GM12872 (cell line): ENCODE measurements at regions not wholly inside any gene's neighbourhood (a gene's known extent, or its start where the extent isn't known, plus 50 kb on each side); places are given as distances from the start of the nearest gene placed in this dataset.

Experiments used
- TF ChIP-seq, protein P1 (sequence below): IDR thresholded peaks from 3 replicates; pipeline ENCODE4 v1.5.1; 2011; ENCODE audit warnings: low read depth, mild to moderate bottlenecking, low read length, moderate library complexity; ENCODE audit not compliant: insufficient read depth

DNA sequence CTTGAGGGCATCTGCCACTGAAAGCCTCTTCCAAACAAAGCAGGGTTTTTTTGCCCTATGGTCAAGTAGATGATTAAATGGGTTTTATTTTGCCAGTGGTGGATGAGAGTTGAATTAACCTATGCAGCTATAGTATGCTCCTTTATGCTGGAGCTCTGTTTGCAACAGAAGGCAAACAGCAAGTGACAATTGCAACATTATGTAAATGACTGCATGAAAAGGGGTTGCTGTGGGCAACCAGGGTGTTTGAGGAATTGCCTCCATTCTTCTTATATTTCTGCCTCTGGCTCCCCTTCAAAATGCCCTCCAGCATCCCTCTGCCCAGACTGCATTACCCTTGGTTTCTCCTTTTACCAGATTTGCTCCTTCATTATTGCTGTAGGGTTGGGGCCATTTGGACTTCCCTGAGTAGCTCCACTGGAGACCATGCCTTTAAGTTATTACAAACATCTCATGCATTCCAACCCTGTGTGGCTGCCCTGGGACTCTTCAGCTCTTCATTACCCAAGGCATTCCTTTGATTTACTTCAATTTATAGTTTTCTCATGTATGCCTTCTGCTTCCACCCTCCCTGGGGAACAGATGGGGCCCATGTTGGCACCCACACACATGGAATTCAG is 398.4 kb downstream of the PRDM2 start:
- TF ChIP-seq, protein P1, sequence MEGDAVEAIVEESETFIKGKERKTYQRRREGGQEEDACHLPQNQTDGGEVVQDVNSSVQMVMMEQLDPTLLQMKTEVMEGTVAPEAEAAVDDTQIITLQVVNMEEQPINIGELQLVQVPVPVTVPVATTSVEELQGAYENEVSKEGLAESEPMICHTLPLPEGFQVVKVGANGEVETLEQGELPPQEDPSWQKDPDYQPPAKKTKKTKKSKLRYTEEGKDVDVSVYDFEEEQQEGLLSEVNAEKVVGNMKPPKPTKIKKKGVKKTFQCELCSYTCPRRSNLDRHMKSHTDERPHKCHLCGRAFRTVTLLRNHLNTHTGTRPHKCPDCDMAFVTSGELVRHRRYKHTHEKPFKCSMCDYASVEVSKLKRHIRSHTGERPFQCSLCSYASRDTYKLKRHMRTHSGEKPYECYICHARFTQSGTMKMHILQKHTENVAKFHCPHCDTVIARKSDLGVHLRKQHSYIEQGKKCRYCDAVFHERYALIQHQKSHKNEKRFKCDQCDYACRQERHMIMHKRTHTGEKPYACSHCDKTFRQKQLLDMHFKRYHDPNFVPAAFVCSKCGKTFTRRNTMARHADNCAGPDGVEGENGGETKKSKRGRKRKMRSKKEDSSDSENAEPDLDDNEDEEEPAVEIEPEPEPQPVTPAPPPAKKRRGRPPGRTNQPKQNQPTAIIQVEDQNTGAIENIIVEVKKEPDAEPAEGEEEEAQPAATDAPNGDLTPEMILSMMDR: no peak

DNA sequence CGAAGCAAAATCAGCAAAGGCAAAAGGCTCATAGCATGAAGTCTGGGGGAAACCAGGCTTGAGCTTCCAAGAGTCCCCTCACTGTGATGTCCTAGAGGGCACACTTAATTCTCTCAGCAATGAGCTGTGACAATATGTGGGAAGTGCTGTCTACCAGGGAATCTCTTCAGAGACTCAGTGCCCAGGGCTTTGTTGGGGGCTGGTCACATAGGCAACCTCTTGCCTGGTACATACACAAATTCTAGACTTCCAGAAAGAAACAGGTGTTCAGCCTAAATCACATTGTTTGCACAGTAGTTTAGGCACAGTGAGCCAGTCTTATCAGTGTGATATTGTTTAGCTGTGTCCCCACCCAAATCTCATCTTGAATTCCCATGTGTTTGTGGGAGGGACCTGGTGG is 400.5 kb downstream of the PRDM2 start:
- TF ChIP-seq, protein P1: no peak

DNA sequence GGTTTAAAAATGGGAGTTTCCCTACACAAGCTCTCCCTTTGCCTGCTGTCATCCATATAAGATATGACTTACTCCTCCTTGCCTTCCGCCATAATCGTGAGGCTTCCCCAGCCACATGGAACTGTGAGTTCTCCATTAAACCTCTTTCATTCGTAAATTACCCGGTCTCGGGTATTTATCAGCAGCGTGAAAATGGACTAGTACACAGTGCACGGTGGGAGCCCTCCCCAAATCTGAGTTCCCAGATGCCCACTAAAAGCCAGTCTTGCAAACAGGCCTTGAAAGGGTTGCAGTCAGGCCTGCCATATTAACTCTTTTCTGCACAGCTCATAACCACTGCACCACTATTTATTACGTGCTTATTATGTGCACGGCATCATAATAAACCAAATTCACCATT is 400.9 kb downstream of the PRDM2 start:
- TF ChIP-seq, protein P1: no peak

DNA sequence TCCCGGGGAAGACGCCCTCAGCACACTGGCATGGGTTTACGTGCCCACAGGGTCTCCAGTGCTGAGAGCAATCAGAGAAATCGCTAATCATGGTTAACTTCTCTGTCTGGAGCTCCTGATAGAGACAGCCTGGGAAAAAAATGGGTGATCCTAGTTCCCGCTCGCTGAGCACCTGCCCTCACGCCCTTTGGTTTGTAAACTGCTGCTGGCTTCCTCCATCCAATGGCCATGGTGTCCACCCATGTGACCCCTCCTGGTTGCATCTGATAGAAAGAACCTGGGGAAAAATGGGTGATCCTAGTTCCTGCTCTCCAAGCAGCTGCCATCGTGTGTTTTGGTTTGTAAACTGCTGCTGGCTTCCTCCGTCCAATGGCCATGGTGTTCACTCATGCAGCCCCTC is 402.2 kb downstream of the PRDM2 start:
- TF ChIP-seq, protein P1: no peak

DNA sequence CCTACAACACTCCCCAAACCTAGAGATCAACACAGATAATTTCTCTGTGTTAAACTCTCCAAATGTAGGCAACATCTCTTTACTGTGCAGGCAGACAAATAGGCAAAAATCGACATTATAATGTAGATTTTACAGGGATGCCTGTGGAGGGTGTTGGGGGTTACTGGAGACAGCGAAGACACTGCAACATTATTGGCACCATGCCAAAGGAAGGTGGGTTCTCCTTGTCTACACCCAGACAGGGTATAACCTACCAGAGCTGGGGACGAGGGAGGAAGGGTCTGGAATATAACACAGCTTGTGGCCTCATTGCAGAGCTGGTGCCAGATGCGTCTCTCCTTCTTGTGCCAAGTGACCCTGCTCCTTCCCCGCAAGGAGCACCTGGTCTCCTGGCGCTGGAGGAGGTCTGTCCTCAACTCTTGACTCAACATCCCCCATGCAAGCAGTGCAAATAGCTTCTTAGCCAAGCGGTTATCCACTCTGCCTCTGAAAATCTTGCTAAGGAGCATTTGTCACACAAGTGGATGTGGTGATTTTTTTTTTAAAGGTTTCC is 404.0 kb downstream of the PRDM2 start:
- TF ChIP-seq, protein P1: no peak

DNA sequence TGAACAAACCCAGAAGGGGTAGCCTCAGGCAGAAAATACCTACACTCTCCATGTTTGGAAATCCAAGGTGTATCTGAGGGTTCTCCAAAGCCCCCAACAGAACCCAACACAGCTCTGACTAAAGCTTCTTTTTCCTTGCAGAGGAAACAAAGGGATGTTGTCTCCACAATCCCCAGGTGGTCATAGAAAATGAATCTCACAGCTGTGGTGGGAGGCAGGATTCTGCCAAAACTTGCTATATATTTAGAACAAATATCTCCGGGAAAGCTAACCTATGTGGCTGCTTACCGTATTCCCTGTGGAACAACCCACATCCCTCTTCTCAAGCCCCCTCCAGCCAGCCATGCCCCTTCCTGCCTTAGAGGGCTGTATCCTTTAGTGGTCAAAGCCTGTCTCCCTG is 406.1 kb downstream of the PRDM2 start:
- TF ChIP-seq, protein P1: no peak

DNA sequence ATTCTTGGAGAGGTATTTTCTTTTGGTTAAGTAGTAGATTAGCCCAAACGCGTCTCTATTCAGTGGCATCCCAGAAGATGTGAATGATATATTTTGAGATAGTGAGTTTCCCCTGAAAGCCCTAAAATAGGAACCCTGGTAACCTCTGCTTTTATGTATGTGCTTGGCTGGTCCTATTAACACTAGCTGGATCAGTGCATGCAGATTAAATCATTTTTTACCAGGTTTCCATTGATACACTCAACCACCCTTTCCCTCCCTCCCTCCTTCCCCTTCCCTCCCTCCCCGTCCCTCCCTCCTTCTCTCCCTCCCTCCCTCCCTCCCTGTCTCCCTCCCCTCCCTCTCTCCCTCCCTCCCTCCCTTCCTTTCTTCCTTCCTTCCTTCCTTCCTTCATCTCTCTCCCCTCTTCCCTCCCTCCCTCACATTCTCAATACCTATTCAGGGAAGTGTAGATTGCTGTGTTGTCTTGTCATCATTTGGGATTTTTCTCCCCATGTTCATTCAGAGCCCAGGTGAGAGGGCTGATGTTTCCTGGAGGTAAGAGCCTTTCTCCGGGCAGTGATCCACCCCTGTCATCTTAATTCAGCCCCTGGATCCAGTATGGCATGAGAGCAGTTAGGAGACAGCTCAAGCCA is 406.8 kb downstream of the PRDM2 start:
- TF ChIP-seq, protein P1: no peak
